ENCODE measurements at regions not wholly inside any gene's neighbourhood (a gene's known extent, or its start where the extent isn't known, plus 50 kb on each side); places are given as distances from the start of the nearest gene placed in this dataset.

DNA sequence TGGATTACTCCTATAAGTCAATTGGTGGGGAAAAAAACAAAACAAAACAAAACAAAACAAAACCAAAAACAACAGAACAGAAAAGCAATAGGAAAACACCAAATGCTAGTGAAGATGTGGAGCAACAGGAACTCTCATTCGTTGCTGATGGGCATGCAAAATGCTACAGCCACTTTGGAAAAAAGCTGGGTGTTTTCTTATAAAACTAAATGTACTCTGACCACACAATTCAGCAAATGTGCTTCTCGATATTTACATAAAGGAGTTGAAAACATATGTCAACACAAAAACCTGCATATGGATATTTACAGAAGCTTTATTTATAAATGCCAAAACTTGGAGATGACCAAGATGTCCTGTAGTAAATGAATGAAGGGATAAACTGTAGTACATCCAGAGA is 703.6 kb upstream of the FAM241A start:
- H3K9ac ChIP-seq (ENCODE audit: low read depth, low read length), result no peak overlapping the region
- in situ Hi-C loops (cut with MboI; ENCODE audit: low sequenced_read_pairs) (no loop called here), dilution Hi-C loops (cut with HindIII; ENCODE audit: low sequenced_read_pairs, unreplicated experiment) (no loop called here), intact Hi-C loops (cut with micrococcal nuclease) (no loop called here)
- no peak overlapping the region for H3K4ac ChIP-seq (ENCODE audit: low read depth, low read length)
- no peak overlapping the region for H3K4me2 ChIP-seq (ENCODE audit: low read depth, low read length)
- TF ChIP-seq MAFK (IDR thresholded peaks at IDR 0.05; ENCODE audit: low read depth, low read length), result no peak
- no peak for TF ChIP-seq FOS (IDR thresholded peaks at IDR 0.05; ENCODE audit: low read depth, low read length)
- TF ChIP-seq MXI1 (IDR thresholded peaks at IDR 0.05; ENCODE audit: borderline replicate concordance, low read depth, low read length), result no peak
- no peak for TF ChIP-seq SMC3 (IDR thresholded peaks at IDR 0.05; ENCODE audit: low read depth, low read length)
- TF ChIP-seq, protein P1, sequence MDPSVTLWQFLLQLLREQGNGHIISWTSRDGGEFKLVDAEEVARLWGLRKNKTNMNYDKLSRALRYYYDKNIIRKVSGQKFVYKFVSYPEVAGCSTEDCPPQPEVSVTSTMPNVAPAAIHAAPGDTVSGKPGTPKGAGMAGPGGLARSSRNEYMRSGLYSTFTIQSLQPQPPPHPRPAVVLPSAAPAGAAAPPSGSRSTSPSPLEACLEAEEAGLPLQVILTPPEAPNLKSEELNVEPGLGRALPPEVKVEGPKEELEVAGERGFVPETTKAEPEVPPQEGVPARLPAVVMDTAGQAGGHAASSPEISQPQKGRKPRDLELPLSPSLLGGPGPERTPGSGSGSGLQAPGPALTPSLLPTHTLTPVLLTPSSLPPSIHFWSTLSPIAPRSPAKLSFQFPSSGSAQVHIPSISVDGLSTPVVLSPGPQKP (IDR thresholded peaks at IDR 0.05; ENCODE audit: borderline replicate concordance, low read depth, low read length), result no peak
- TF ChIP-seq BHLHE40 (IDR thresholded peaks at IDR 0.05; ENCODE audit: low read depth, low read length), result no peak
- TF ChIP-seq, protein P2, sequence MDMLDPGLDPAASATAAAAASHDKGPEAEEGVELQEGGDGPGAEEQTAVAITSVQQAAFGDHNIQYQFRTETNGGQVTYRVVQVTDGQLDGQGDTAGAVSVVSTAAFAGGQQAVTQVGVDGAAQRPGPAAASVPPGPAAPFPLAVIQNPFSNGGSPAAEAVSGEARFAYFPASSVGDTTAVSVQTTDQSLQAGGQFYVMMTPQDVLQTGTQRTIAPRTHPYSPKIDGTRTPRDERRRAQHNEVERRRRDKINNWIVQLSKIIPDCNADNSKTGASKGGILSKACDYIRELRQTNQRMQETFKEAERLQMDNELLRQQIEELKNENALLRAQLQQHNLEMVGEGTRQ (IDR thresholded peaks at IDR 0.05; ENCODE audit: low read depth, low read length), result no peak
- TF ChIP-seq RCOR1 (IDR thresholded peaks at IDR 0.05; ENCODE audit: insufficient replicate concordance, low read length), result no peak
- no peak for TF ChIP-seq POLR2A (IDR thresholded peaks at IDR 0.05; ENCODE audit: low read depth, low read length)
- TF ChIP-seq MAZ (IDR thresholded peaks at IDR 0.05; ENCODE audit: borderline replicate concordance, low read depth, low read length), result no peak
- TF ChIP-seq NFE2L2 (IDR thresholded peaks at IDR 0.05; ENCODE audit: low read depth, low read length), result no peak
- TF ChIP-seq CHD1 (IDR thresholded peaks at IDR 0.05; ENCODE audit: low read depth, low read length), result no peak
- no peak for TF ChIP-seq RAD21 (IDR thresholded peaks at IDR 0.05; ENCODE audit: low read length)
- no peak for TF ChIP-seq RFX5 (IDR thresholded peaks at IDR 0.05; ENCODE audit: low read depth, low read length)
- no peak for TF ChIP-seq CTCF (conservative IDR thresholded peaks at IDR 0.05; ENCODE audit: low read depth, low read length)
- TF ChIP-seq CEBPB (IDR thresholded peaks at IDR 0.05; ENCODE audit: low read depth, low read length), result no peak
- H4K8ac ChIP-seq (ENCODE audit: low read depth in 2 of 2, low read length in 2 of 2), result no peak overlapping the region
- H3K9me1 ChIP-seq (ENCODE audit: insufficient read depth, low read length), result no peaks in the 10 kb centered on the region
- no peaks in the 10 kb centered on the region for H3K36me3 ChIP-seq (ENCODE audit: control insufficient read depth, insufficient read depth, low read length)
- H3K27ac ChIP-seq (ENCODE audit: insufficient read depth, low read length), result no peak overlapping the region
- no CpG with 5 or more reads among the region's 2 CpGs for WGBS, 2 experiments (ENCODE audit: extremely low coverage in 2 of 2, insufficient read length in 1 of 2)
- POLR2A ChIA-PET (ENCODE audit: unreplicated experiment), result no interaction called here
- ATAC-seq (ENCODE audit: low read depth) (no peak), DNase-seq (no peak)
- H3K9me3 ChIP-seq (ENCODE audit: control insufficient read depth, insufficient read depth, low read length), result no peaks in the 10 kb centered on the region
- H3K14ac ChIP-seq (replicated peaks; ENCODE audit: low read depth, low read length), result no peak overlapping the region
- H2AK5ac ChIP-seq (ENCODE audit: low read depth, low read length), result no peak overlapping the region
- H2BK20ac ChIP-seq (ENCODE audit: low read depth, low read length), result no peak overlapping the region
- H4K20me1 ChIP-seq (ENCODE audit: insufficient read depth, low read length), result no peaks in the 10 kb centered on the region
- no peak overlapping the region for H3K23ac ChIP-seq (ENCODE audit: low read depth, low read length)
- no peak overlapping the region for H3K18ac ChIP-seq (ENCODE audit: low read depth, low read length)
- no peaks in the 10 kb centered on the region for H3K79me1 ChIP-seq (ENCODE audit: low read depth in 1 of 2, low read length in 2 of 2)
- H4K91ac ChIP-seq (ENCODE audit: insufficient read depth, low read depth, low read length), result no peak overlapping the region
- no peak overlapping the region for H2AFZ ChIP-seq (replicated peaks; ENCODE audit: low read length, poor library complexity)
- H3K4me1 ChIP-seq (ENCODE audit: control insufficient read depth, insufficient read depth, low read length), result no peaks in the 10 kb centered on the region
- H4K5ac ChIP-seq (ENCODE audit: low read depth, low read length), result no peak overlapping the region
- no peak overlapping the region for H2BK15ac ChIP-seq (ENCODE audit: low read depth, low read length)
- H2BK120ac ChIP-seq (ENCODE audit: low read depth, low read length), result no peak overlapping the region
- CTCF ChIA-PET, result no interaction called here
- no peak overlapping the region for H2AK9ac ChIP-seq (replicated peaks; ENCODE audit: low read depth, low read length, poor library complexity)
- no peak overlapping the region for H3K56ac ChIP-seq (ENCODE audit: extremely low read depth, insufficient read depth, low read length)
- H2BK5ac ChIP-seq (ENCODE audit: low read depth, low read length, poor library complexity, severe bottlenecking), result no peak overlapping the region
- no peak overlapping the region for H3K4me3 ChIP-seq (ENCODE audit: insufficient read depth, low read depth, low read length)
- BruUV-seq (replicated peaks), result no TSS peak
- no peaks in the 10 kb centered on the region for H3K27me3 ChIP-seq (ENCODE audit: control insufficient read depth, insufficient read depth, low read length)

Data from IMR-90 (cell line).